Liver (tissue), 3 donors: ENCODE measurements at regions not wholly inside any gene's neighbourhood (a gene's known extent, or its start where the extent isn't known, plus 50 kb on each side); places are given as distances from the start of the nearest gene placed in this dataset.
"Not testable (repeated sequence)": the region's sequence is repeated elsewhere in the genome, so short reads cannot be mapped to it uniquely, and the experiment has no call there.

Experiments
- ATF3 ChIP-seq: IDR thresholded peaks from 2 replicates; pipeline ENCODE4 v1.6.1; 2016; ENCODE audit warnings: antibody characterized with exemption
- CTCF ChIP-seq: fragments of 150-350 bp; IDR thresholded peaks from 2 replicates; pipeline ENCODE4 v1.5.1; 2017; ENCODE audit warnings: improper control_type of control experiment, low read depth, low read length; ENCODE audit not compliant: missing input control
- EGR1 ChIP-seq, 2 donors: IDR thresholded peaks; 2 replicates each; pipeline ENCODE4 v1.6.1; 2016 to 2018; ENCODE audit warnings: antibody characterized with exemption in 2 of 2, low read depth in 2 of 2
- FOXA1 ChIP-seq: IDR thresholded peaks from 2 replicates; pipeline ENCODE4 v1.6.1; 2016; ENCODE audit warnings: antibody characterized with exemption
- HNF4A ChIP-seq, 2 donors: conservative IDR thresholded peaks; 2 replicates each; pipeline ENCODE4 v1.6.1; 2016; ENCODE audit warnings: antibody characterized with exemption in 2 of 2, mild to moderate bottlenecking in 2 of 2
- JUND ChIP-seq, 2 donors: IDR thresholded peaks; 2 replicates each; pipeline ENCODE4 v1.6.1; 2016; ENCODE audit warnings: antibody characterized with exemption in 2 of 2
- SP1 ChIP-seq: IDR thresholded peaks from 2 replicates; pipeline ENCODE4 v1.6.1; 2018; ENCODE audit warnings: antibody characterized with exemption, mild to moderate bottlenecking
- TAF1 ChIP-seq: conservative IDR thresholded peaks from 2 replicates; pipeline ENCODE4 v1.6.1; 2016; ENCODE audit warnings: antibody characterized with exemption, mild to moderate bottlenecking
- ZBTB33 ChIP-seq: IDR thresholded peaks from 2 replicates; pipeline ENCODE4 v1.6.1; 2016; ENCODE audit warnings: antibody characterized with exemption
- TF ChIP-seq, protein P1 (sequence below): IDR thresholded peaks from 2 replicates; pipeline ENCODE4 v1.6.1; 2016; ENCODE audit warnings: antibody characterized with exemption
- TF ChIP-seq, protein P2 (sequence below): IDR thresholded peaks from 2 replicates; pipeline ENCODE4 v1.6.1; 2016; ENCODE audit warnings: antibody characterized with exemption, mild to moderate bottlenecking
- donor health status: healthy.
- donor health status: healthy.

DNA sequence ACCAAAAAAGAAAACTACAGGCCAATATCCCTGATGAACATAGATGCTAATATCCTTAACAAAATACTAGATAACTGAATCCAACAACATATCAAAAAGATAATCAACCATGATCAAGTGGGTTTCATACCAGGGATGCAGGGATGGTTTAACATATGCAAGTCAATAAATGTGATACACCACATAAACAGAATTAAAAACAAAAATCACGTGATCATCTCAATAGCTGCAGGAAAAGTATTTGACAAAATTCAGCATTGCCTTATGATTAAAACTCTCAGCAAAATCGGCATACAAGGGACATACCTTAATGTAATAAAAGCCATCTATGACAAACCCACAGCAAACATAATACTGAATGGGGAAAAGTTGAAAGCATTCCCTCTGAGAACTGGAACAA lies 199.9 kb downstream of the TXNL1 start:
- TF ChIP-seq CTCF; ATF3; TAF1; JUND (IDR thresholded peaks at IDR 0.05); FOXA1; EGR1 (IDR thresholded peaks at IDR 0.05; ENCODE audit: low read depth in 2 of 2); SP1; ZBTB33; HNF4A (conservative IDR thresholded peaks at IDR 0.05): not testable (repeated sequence)
- TF ChIP-seq, protein P1, sequence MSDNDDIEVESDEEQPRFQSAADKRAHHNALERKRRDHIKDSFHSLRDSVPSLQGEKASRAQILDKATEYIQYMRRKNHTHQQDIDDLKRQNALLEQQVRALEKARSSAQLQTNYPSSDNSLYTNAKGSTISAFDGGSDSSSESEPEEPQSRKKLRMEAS = not testable (repeated sequence)
- TF ChIP-seq, protein P2, sequence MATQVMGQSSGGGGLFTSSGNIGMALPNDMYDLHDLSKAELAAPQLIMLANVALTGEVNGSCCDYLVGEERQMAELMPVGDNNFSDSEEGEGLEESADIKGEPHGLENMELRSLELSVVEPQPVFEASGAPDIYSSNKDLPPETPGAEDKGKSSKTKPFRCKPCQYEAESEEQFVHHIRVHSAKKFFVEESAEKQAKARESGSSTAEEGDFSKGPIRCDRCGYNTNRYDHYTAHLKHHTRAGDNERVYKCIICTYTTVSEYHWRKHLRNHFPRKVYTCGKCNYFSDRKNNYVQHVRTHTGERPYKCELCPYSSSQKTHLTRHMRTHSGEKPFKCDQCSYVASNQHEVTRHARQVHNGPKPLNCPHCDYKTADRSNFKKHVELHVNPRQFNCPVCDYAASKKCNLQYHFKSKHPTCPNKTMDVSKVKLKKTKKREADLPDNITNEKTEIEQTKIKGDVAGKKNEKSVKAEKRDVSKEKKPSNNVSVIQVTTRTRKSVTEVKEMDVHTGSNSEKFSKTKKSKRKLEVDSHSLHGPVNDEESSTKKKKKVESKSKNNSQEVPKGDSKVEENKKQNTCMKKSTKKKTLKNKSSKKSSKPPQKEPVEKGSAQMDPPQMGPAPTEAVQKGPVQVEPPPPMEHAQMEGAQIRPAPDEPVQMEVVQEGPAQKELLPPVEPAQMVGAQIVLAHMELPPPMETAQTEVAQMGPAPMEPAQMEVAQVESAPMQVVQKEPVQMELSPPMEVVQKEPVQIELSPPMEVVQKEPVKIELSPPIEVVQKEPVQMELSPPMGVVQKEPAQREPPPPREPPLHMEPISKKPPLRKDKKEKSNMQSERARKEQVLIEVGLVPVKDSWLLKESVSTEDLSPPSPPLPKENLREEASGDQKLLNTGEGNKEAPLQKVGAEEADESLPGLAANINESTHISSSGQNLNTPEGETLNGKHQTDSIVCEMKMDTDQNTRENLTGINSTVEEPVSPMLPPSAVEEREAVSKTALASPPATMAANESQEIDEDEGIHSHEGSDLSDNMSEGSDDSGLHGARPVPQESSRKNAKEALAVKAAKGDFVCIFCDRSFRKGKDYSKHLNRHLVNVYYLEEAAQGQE = not testable (repeated sequence)
